ENCODE measurements at regions not wholly inside any gene's neighbourhood (a gene's known extent, or its start where the extent isn't known, plus 50 kb on each side); places are given as distances from the start of the nearest gene placed in this dataset.

- H3K9ac ChIP-seq (ENCODE audit: low read length) = no peak overlapping the region
- H3K4me1 ChIP-seq (ENCODE audit: low read length) = no peaks in the 10 kb centered on the region
- H3K79me2 ChIP-seq (ENCODE audit: low read length) = no peaks in the 10 kb centered on the region
- no peak overlapping the region for H3K4me2 ChIP-seq (ENCODE audit: low read length)
- H3K27me3 ChIP-seq (ENCODE audit: low read depth, low read length) = no peaks in the 10 kb centered on the region
- H3K4me3 ChIP-seq (ENCODE audit: low read length) = no peak overlapping the region
- H3K27ac ChIP-seq (ENCODE audit: low read length) = no peak overlapping the region
- TF ChIP-seq CTCF (IDR thresholded peaks at IDR 0.05; ENCODE audit: low read depth, low read length) = no peak
- no peak for TF ChIP-seq EZH2phosphoT487 (IDR thresholded peaks at IDR 0.05; ENCODE audit: low read depth)
- no peaks in the 10 kb centered on the region for H3K36me3 ChIP-seq (replicated peaks; ENCODE audit: low read depth, low read length)
- H3K9me3 ChIP-seq (ENCODE audit: insufficient read depth, low read length) = no peaks in the 10 kb centered on the region
- H4K20me1 ChIP-seq (ENCODE audit: insufficient read depth, low read length) = no peaks in the 10 kb centered on the region
- no peak overlapping the region for H2AFZ ChIP-seq (ENCODE audit: low read depth, low read length)
Observed at GRCh38 chr7:89559596-89559995, 594.7 kb upstream of the STEAP1 start.

- Histone ChIP-seq H3K27ac (ENCODE audit: low read length) (no peak overlapping the region), H3K9me3 (ENCODE audit: insufficient read depth, low read length) (no peaks in the 10 kb centered on the region), H2AFZ (ENCODE audit: low read depth, low read length) (no peak overlapping the region), H3K27me3 (ENCODE audit: low read depth, low read length) (no peaks in the 10 kb centered on the region), H3K4me1 (ENCODE audit: low read length) (no peaks in the 10 kb centered on the region), H3K4me2 (ENCODE audit: low read length) (no peak overlapping the region), H3K36me3 (replicated peaks; ENCODE audit: low read depth, low read length) (no peaks in the 10 kb centered on the region), H3K9ac (ENCODE audit: low read length) (no peak overlapping the region), H3K4me3 (ENCODE audit: low read length) (no peak overlapping the region), H4K20me1 (ENCODE audit: insufficient read depth, low read length) (no peaks in the 10 kb centered on the region), H3K79me2 (ENCODE audit: low read length) (no peaks in the 10 kb centered on the region)
- no peak for TF ChIP-seq CTCF (IDR thresholded peaks at IDR 0.05; ENCODE audit: low read depth, low read length)
- TF ChIP-seq EZH2phosphoT487 (IDR thresholded peaks at IDR 0.05; ENCODE audit: low read depth) = no peak
Observed at GRCh38 chr7:89563597-89563996, 590.7 kb upstream of the STEAP1 start.

- no peak overlapping the region for H2AFZ ChIP-seq (ENCODE audit: low read depth, low read length)
- H3K79me2 ChIP-seq (ENCODE audit: low read length) = no peaks in the 10 kb centered on the region
- no peak overlapping the region for H3K9ac ChIP-seq (ENCODE audit: low read length)
- H3K4me2 ChIP-seq (ENCODE audit: low read length) = no peak overlapping the region
- no peaks in the 10 kb centered on the region for H3K9me3 ChIP-seq (ENCODE audit: insufficient read depth, low read length)
- no peaks in the 10 kb centered on the region for H3K4me1 ChIP-seq (ENCODE audit: low read length)
- H4K20me1 ChIP-seq (ENCODE audit: insufficient read depth, low read length) = no peaks in the 10 kb centered on the region
- no peaks in the 10 kb centered on the region for H3K36me3 ChIP-seq (replicated peaks; ENCODE audit: low read depth, low read length)
- no peak overlapping the region for H3K27ac ChIP-seq (ENCODE audit: low read length)
- no peaks in the 10 kb centered on the region for H3K27me3 ChIP-seq (ENCODE audit: low read depth, low read length)
- no peak overlapping the region for H3K4me3 ChIP-seq (ENCODE audit: low read length)
- TF ChIP-seq EZH2phosphoT487 (IDR thresholded peaks at IDR 0.05; ENCODE audit: low read depth) (no peak), CTCF (IDR thresholded peaks at IDR 0.05; ENCODE audit: low read depth, low read length) (no peak)
Observed at GRCh38 chr7:89584896-89585295, 569.4 kb upstream of the STEAP1 start.

- no peak overlapping the region for H3K9ac ChIP-seq (ENCODE audit: low read length)
- no peaks in the 10 kb centered on the region for H3K9me3 ChIP-seq (ENCODE audit: insufficient read depth, low read length)
- H2AFZ ChIP-seq (ENCODE audit: low read depth, low read length) = no peak overlapping the region
- TF ChIP-seq CTCF (IDR thresholded peaks at IDR 0.05; ENCODE audit: low read depth, low read length) (no peak), EZH2phosphoT487 (IDR thresholded peaks at IDR 0.05; ENCODE audit: low read depth) (no peak)
- H3K36me3 ChIP-seq (replicated peaks; ENCODE audit: low read depth, low read length) = no peaks in the 10 kb centered on the region
- H3K4me1 ChIP-seq (ENCODE audit: low read length) = no peaks in the 10 kb centered on the region
- no peaks in the 10 kb centered on the region for H3K79me2 ChIP-seq (ENCODE audit: low read length)
- H3K27ac ChIP-seq (ENCODE audit: low read length) = no peak overlapping the region
- H3K4me2 ChIP-seq (ENCODE audit: low read length) = no peak overlapping the region
- no peak overlapping the region for H3K4me3 ChIP-seq (ENCODE audit: low read length)
- H4K20me1 ChIP-seq (ENCODE audit: insufficient read depth, low read length) = no peaks in the 10 kb centered on the region
- no peaks in the 10 kb centered on the region for H3K27me3 ChIP-seq (ENCODE audit: low read depth, low read length)
Observed at GRCh38 chr7:89593125-89593524, 561.1 kb upstream of the STEAP1 start.

Data from OCI-LY3 (cell line).